HUES6 (cell line): ENCODE measurements at regions not wholly inside any gene's neighbourhood (a gene's known extent, or its start where the extent isn't known, plus 50 kb on each side); places are given as distances from the start of the nearest gene placed in this dataset.

ENCODE experiments used
- H3K27ac ChIP-seq: 2 replicates; pipeline ENCODE4 v1.7.0; 2013; ENCODE audit warnings: low read depth, mild to moderate bottlenecking, low read length, inconsistent platforms
- H3K27me3 ChIP-seq: 2 replicates; pipeline ENCODE4 v1.6.1; 2013; ENCODE audit warnings: low read length; ENCODE audit not compliant: control insufficient read depth, insufficient read depth
- H3K36me3 ChIP-seq: 2 replicates; pipeline ENCODE4 v1.6.1; 2013; ENCODE audit warnings: low read length; ENCODE audit not compliant: control insufficient read depth, insufficient read depth
- H3K4me1 ChIP-seq: 2 replicates; pipeline ENCODE4 v1.6.1; 2013; ENCODE audit warnings: low read length; ENCODE audit not compliant: control insufficient read depth, insufficient read depth
- H3K4me3 ChIP-seq: 2 replicates; pipeline ENCODE4 v1.5.1; 2013; ENCODE audit warnings: low read depth, low read length
- H3K9ac ChIP-seq: one replicate; pipeline ENCODE4 v1.6.1; 2013; ENCODE audit warnings: mild to moderate bottlenecking, low read length
- H3K9me3 ChIP-seq: 2 replicates; pipeline ENCODE4 v1.6.1; 2013; ENCODE audit warnings: low read depth, low read length; ENCODE audit not compliant: control insufficient read depth, insufficient read depth

DNA sequence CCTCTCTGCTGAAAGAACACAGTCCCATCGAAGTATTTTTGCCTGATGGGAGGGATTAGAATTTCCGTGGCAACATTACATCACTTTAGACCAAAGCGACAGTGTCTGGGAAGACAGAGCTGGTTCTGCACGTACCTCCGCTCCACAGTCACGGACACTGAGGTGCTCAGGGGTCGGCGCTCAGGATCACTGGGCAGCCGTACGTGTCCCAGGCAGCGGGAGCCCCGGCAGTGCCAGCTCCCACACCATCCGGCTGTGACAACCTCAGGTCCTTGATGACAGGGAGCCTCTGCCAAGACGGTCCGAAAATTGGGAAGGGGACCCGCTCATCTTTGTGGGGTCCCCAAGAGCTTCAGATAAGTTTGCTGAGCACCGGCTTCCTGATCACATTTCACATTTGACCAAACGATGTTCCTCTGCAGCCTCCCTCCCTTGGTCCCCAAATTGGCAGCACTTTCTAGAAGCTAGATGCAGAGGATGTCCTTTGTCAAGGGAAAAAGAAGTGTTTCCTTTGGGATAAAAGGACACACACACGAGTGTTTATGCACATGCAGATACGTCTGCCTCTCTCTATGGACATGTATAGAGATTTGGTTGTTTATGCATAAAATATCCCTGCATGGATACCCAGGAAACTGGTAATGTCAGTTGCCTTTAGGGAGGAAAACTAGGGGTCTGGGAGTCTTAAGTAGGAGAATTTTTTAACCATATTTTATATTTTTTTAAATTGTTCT lies 61.6 kb upstream of the LINC01488 start:
- Histone ChIP-seq H3K27ac (peak overlapping the region; percentile 26; the same call in 1 of the 2 replicates), H3K9ac (no peak overlapping the region), H3K27me3 (no peaks in the 10 kb centered on the region), H3K9me3 (peaks cover 6% of the 10 kb centered on the region), H3K36me3 (no peaks in the 10 kb centered on the region), H3K4me1 (peaks cover 18% of the 10 kb centered on the region; the same call in 1 of the 2 replicates), H3K4me3 (no peak overlapping the region)

DNA sequence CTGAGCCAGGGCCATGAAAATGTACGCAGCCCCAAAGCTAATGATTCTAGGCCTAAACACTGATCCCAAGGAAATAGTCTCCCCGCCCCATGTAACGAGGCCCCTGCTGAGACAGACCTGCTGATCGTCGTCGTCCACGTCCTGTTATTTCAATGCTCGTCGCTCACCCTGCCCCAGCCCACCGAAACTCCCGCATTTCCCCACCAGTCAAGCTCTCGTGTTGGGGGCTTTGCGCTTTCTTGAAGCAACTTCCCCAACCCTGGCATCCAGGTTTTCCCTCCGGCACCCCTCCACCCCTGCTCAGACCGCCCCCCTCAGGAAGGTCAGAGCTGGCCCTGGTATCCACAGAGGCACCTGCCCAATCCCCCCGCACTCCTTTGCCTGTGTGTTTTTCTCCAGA lies 58.8 kb upstream of the LINC01488 start:
- Histone ChIP-seq H3K9me3 (peaks cover 13% of the 10 kb centered on the region), H3K36me3 (no peaks in the 10 kb centered on the region), H3K4me1 (peaks cover 12% of the 10 kb centered on the region; the same call in 1 of the 2 replicates), H3K4me3 (no peak overlapping the region), H3K27ac (no peak overlapping the region), H3K27me3 (no peaks in the 10 kb centered on the region), H3K9ac (no peak overlapping the region)

DNA sequence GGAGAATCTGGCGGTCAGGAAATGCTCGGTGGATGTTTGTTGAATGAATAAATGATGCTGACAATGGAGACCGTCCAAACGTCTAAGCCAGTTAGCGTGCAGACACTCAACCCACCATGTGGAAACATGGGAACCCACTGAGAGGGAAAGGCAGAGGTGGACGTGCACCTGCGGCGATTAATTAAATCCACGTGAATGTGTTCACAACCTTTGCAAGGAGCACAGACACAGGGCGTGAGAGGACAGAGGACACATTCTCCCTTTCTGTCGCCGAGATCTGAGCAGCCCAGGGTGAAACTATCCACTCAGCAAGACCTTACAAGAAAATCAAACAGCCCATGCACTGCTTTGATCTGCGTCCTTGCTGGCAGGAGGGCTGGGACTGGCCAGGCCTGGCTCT lies 58.3 kb upstream of the LINC01488 start:
- Histone ChIP-seq H3K9me3 (peaks cover 13% of the 10 kb centered on the region), H3K4me3 (no peak overlapping the region), H3K27me3 (no peaks in the 10 kb centered on the region), H3K36me3 (no peaks in the 10 kb centered on the region), H3K4me1 (peaks cover 12% of the 10 kb centered on the region; the same call in 1 of the 2 replicates), H3K9ac (no peak overlapping the region), H3K27ac (no peak overlapping the region)

DNA sequence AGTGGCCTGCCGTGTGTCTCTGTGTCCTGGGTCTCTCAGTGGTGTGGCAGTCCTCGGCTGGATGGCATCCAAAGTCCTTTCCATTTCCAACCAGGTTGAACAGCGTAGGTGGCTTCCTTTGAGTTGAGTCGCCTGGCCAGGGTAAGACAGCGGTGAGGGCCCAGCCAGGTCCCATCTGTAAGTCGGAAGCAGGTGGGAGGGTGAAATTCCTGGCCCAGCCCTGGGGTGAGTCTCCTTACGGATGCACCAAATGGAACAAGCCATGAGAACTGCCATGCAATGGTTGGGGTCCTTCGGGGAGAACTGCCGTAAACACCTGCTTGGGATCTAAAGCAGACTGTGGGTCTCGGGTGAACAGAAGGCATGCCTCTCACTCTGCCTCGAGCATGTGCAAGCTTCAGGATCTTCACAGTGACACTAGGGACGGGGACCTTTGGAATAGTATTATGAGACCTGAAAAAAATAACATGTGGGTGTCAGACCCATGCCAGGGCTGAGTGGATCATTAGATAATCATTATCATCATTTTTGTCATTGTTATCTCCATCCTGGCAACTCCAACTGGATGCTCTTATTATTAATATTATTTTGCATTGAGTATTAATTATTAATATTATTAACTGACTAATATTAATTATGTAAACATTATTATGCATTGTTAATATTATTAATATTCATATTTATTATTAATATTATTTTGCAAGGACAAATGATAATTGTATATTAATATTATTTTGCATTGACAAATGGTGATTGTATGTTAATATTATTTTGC lies 57.7 kb upstream of the LINC01488 start:
- Histone ChIP-seq H3K4me3 (no peak overlapping the region), H3K36me3 (no peaks in the 10 kb centered on the region), H3K27ac (no peak overlapping the region), H3K27me3 (no peaks in the 10 kb centered on the region), H3K9ac (no peak overlapping the region), H3K9me3 (peaks cover 13% of the 10 kb centered on the region), H3K4me1 (peaks cover 12% of the 10 kb centered on the region; the same call in 1 of the 2 replicates)

DNA sequence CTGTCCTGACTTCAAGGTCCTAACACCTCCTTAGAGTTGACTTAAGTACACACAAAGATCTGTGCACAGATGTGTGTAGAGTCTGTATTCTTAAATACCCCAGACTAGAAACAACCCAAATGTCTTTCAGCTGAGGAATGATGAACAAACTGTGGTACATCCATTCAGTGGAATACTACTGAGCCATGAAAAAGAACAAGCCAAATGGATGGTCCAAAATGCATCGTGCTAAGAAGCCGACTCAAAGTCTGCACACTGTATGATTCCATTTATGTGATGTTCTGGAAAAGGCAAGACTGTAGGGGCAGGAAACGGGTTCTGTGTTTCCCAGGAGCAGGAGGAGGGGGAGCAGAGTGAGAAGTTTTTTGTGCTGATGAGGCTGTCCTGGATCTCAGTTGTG lies 56.7 kb upstream of the LINC01488 start:
- Histone ChIP-seq H3K27me3 (no peaks in the 10 kb centered on the region), H3K9ac (no peak overlapping the region), H3K4me3 (no peak overlapping the region), H3K27ac (no peak overlapping the region), H3K4me1 (peaks cover 10% of the 10 kb centered on the region; the same call in 1 of the 2 replicates), H3K36me3 (no peaks in the 10 kb centered on the region), H3K9me3 (peaks cover 13% of the 10 kb centered on the region)

DNA sequence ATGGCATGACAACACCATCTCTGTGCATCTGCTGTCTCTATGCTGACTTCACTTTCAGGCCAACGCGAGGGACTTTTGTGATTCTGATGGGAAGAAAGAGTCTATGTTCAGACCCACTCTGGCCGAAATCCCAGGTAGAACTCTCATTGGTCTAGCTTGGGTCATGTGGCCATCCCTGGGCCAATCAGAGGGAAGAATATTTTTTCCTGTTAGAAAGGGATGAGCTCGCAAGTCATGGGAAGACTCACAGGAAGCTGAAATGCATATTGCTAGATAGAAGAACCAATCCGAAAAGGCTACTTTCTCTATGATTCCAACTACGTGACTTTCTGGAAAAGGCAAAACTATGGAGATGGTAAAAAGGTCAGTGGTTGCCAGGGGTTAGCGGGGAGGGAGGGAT lies 56.0 kb upstream of the LINC01488 start:
- Histone ChIP-seq H3K9me3 (peaks cover 13% of the 10 kb centered on the region), H3K4me1 (peaks cover 5% of the 10 kb centered on the region; the same call in 1 of the 2 replicates), H3K27ac (no peak overlapping the region), H3K36me3 (no peaks in the 10 kb centered on the region), H3K4me3 (no peak overlapping the region), H3K9ac (no peak overlapping the region), H3K27me3 (no peaks in the 10 kb centered on the region)

- Histone ChIP-seq H3K9me3 (peaks cover 13% of the 10 kb centered on the region), H3K9ac (no peak overlapping the region), H3K4me1 (no peaks in the 10 kb centered on the region; the same call in 1 of the 2 replicates), H3K36me3 (no peaks in the 10 kb centered on the region), H3K4me3 (no peak overlapping the region), H3K27me3 (no peaks in the 10 kb centered on the region), H3K27ac (no peak overlapping the region)
These were observed 55.4 kb upstream of the LINC01488 start for GRCh38 chr11:69425895-69426544.

GRCh38 chr11:69427337-69427736 lies 54.1 kb upstream of the LINC01488 start:
- no peak overlapping the region for H3K4me3 ChIP-seq
- peaks cover 13% of the 10 kb centered on the region for H3K9me3 ChIP-seq
- no peaks in the 10 kb centered on the region; the same call in 1 of the 2 replicates for H3K4me1 ChIP-seq
- no peak overlapping the region for H3K27ac ChIP-seq
- H3K27me3 ChIP-seq, result no peaks in the 10 kb centered on the region
- H3K9ac ChIP-seq, result no peak overlapping the region
- H3K36me3 ChIP-seq, result no peaks in the 10 kb centered on the region

- no peaks in the 10 kb centered on the region for H3K27me3 ChIP-seq
- H3K9me3 ChIP-seq, result peaks cover 13% of the 10 kb centered on the region
- H3K4me1 ChIP-seq, result no peaks in the 10 kb centered on the region
- H3K4me3 ChIP-seq, result no peak overlapping the region
- no peaks in the 10 kb centered on the region for H3K36me3 ChIP-seq
- no peak overlapping the region for H3K9ac ChIP-seq
- H3K27ac ChIP-seq, result no peak overlapping the region
These were observed 53.3 kb upstream of the LINC01488 start for GRCh38 chr11:69427906-69428880.

DNA sequence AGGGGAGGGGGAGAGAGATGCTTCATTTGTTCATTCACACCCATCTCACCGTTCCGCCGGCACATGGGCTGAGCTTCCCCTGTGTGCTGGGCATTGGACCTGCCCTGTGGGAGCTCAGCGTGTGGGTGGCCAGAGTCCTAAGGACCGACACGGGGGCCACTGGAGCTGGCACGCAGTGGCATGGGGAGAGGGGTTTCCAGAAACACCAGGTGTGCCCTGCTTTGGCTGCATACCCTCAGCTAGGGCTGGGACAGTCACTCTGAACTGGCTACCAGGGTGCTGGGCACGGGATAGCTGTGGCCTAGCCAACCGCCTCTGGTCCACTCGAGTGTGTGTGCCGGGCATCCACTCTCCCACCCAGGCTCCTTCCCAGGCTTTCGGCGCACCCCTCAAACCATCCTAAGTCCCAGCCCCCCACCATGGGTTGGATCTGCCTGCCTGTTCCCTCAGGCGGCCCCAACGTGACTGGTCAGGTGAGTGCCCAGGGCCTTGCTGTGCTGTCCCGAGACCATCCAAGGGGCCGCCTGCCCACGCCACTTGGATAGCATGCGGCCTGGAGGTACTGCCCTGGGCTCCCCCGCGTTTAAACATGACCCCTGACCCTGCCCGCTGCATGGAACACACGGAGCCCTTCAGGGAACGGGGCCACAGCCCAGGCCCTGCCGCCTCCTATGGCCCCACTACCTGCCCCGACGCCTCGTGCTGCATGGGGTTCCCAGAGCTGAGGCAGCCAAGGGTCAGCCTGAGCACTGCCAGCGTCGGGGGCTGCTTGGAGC lies 51.6 kb upstream of the LINC01488 start:
- H3K27ac ChIP-seq, result no peak overlapping the region
- no peaks in the 10 kb centered on the region for H3K27me3 ChIP-seq

More for the DNA sequence above, 51.6 kb upstream of the LINC01488 start:
- Histone ChIP-seq H3K9ac (no peak overlapping the region), H3K4me1 (peaks cover 13% of the 10 kb centered on the region), H3K4me3 (no peak overlapping the region), H3K36me3 (no peaks in the 10 kb centered on the region), H3K9me3 (peaks cover 6% of the 10 kb centered on the region)
